ENCODE measurements at regions not wholly inside any gene's neighbourhood (a gene's known extent, or its start where the extent isn't known, plus 50 kb on each side); places are given as distances from the start of the nearest gene placed in this dataset.

GRCh38 chr2:35827086-35827485 lies 528.5 kb upstream of the CRIM1 start:
- TF ChIP-seq YY1 (tag by site-specific recombination; IDR thresholded peaks at IDR 0.05) (no peak), CTCF (tag by site-specific recombination; IDR thresholded peaks at IDR 0.05) (no peak), ZNF174 (tag by site-specific recombination; IDR thresholded peaks at IDR 0.05) (no peak), GLI4 (tag by site-specific recombination; IDR thresholded peaks at IDR 0.05) (no peak), ZNF18 (tag by site-specific recombination; IDR thresholded peaks at IDR 0.05) (no peak), ZNF664 (tag by site-specific recombination; IDR thresholded peaks at IDR 0.05) (no peak), HOXD13 (CRISPR knock-in tag; IDR thresholded peaks at IDR 0.05; ENCODE audit: borderline replicate concordance) (no peak), ZNF639 (tag by site-specific recombination; IDR thresholded peaks at IDR 0.05) (no peak)

All from HEK293 (cell line).